Tibial artery (tissue), 4 donors: ENCODE measurements at regions not wholly inside any gene's neighbourhood (a gene's known extent, or its start where the extent isn't known, plus 50 kb on each side); places are given as distances from the start of the nearest gene placed in this dataset.

Experiments
- DNase-seq, 2 donors: peaks; one replicate each; pipeline ENCODE4 v3.0.0-alpha.2; 2019
- H3K27ac ChIP-seq, 2 donors: fragments of 200-600 bp; sonication (generic) in 1 of 2; 1 replicate in 1 of 2; 2 replicates in 1 of 2; pipeline ENCODE4 v1.5.1; 2018 to 2019; ENCODE audit warnings: mild to moderate bottlenecking in 1 of 2
- H3K27me3 ChIP-seq, 2 donors: fragments of 200-600 bp; sonication (generic) in 1 of 2; one replicate each; pipeline versions ENCODE4 v1.5.1 to v1.6.0; 2016 to 2019
- H3K36me3 ChIP-seq, 3 donors: fragments of 200-600 bp; sonication (generic) in 2 of 3; one replicate each; pipeline ENCODE4 v1.5.1; 2016 to 2019; ENCODE audit warnings: mild to moderate bottlenecking in 2 of 3
- H3K4me1 ChIP-seq, 4 donors: fragments of 200-600 bp; sonication (generic) in 2 of 4; 1 replicate in 3 of 4; 2 replicates in 1 of 4; pipeline ENCODE4 v1.5.1; 2016 to 2019
- H3K4me3 ChIP-seq, 2 donors: fragments of 200-600 bp; sonication (generic) in 1 of 2; 1 replicate in 1 of 2; 2 replicates in 1 of 2; pipeline ENCODE4 v1.5.1; 2018 to 2019; ENCODE audit warnings: mild to moderate bottlenecking in 2 of 2
- H3K9me3 ChIP-seq, 3 donors: fragments of 200-600 bp; sonication (generic) in 1 of 3; one replicate each; pipeline ENCODE4 v1.5.1; 2016 to 2019
- CTCF ChIP-seq, 2 experiments: fragments of 200-600 bp in 1 of 2; fragments of 450-650 bp in 1 of 2; IDR thresholded peaks; one replicate each; pipeline ENCODE4 v1.5.1; 2017 to 2019; ENCODE audit warnings: antibody characterized with exemption in 2 of 2, mild to moderate bottlenecking in 1 of 2, moderate library complexity in 1 of 2
- intact Hi-C: fragments of 100-400 bp; cut with DNase I; formaldehyde crosslinking; loops from one replicate; pipeline ENCODE4 v1.15.0; 2023; ENCODE audit warnings: low total_unique reads

GRCh38 chr10:118805146-118805545 is 50.4 kb upstream of the CACUL1 start:
- no peak for TF ChIP-seq CTCF (IDR thresholded peaks at IDR 0.05)
- Histone ChIP-seq H3K27me3 (no peaks in the 10 kb centered on the region), H3K27ac (no peak overlapping the region), H3K4me1 (no peaks in the 10 kb centered on the region), H3K4me3 (no peak overlapping the region), H3K9me3 (no peaks in the 10 kb centered on the region), H3K36me3 (no peaks in the 10 kb centered on the region)
- DNase-seq: peak in 1 of 2 donors; percentile 29
- intact Hi-C loops: no loop called here

- peaks cover 0 to 2% of the 10 kb centered on the region in 2 donors for H3K27me3 ChIP-seq
- no peaks in the 10 kb centered on the region for H3K4me1 ChIP-seq
- intact Hi-C loops: no loop called here
- no peaks in the 10 kb centered on the region for H3K36me3 ChIP-seq
- no peak for DNase-seq
- no peak overlapping the region for H3K4me3 ChIP-seq
- no peak overlapping the region for H3K27ac ChIP-seq
- TF ChIP-seq CTCF (IDR thresholded peaks at IDR 0.05): no peak
- H3K9me3 ChIP-seq: no peaks in the 10 kb centered on the region
Observed at GRCh38 chr10:118807512-118808305, 52.9 kb upstream of the CACUL1 start.

GRCh38 chr10:118808601-118809356 is 54.0 kb upstream of the CACUL1 start:
- no peak for TF ChIP-seq CTCF (IDR thresholded peaks at IDR 0.05)
- intact Hi-C loops: no loop called here

GRCh38 chr10:118809357-118810220 is 54.8 kb upstream of the CACUL1 start:
- Histone ChIP-seq H3K27ac (no peak overlapping the region), H3K36me3 (no peaks in the 10 kb centered on the region), H3K27me3 (peaks cover 0 to 13% of the 10 kb centered on the region in 2 donors), H3K4me1 (no peaks in the 10 kb centered on the region), H3K4me3 (no peak overlapping the region), H3K9me3 (no peaks in the 10 kb centered on the region)
- no peak for TF ChIP-seq CTCF (IDR thresholded peaks at IDR 0.05)
- intact Hi-C loops: no loop called here
- DNase-seq: no peak

More at GRCh38 chr10:118808601-118809356, 54.0 kb upstream of the CACUL1 start:
- no peak for DNase-seq
- H3K4me1 ChIP-seq: no peaks in the 10 kb centered on the region
- peaks cover 0 to 12% of the 10 kb centered on the region in 2 donors for H3K27me3 ChIP-seq
- no peak overlapping the region for H3K27ac ChIP-seq
- H3K9me3 ChIP-seq: no peaks in the 10 kb centered on the region
- no peak overlapping the region for H3K4me3 ChIP-seq
- no peaks in the 10 kb centered on the region for H3K36me3 ChIP-seq

GRCh38 chr10:118810796-118811505 is 56.2 kb upstream of the CACUL1 start:
- no peaks in the 10 kb centered on the region for H3K36me3 ChIP-seq
- H3K4me1 ChIP-seq: no peaks in the 10 kb centered on the region
- H3K27me3 ChIP-seq: peaks cover 0 to 13% of the 10 kb centered on the region in 2 donors
- H3K27ac ChIP-seq: no peak overlapping the region
- no peak for TF ChIP-seq CTCF (IDR thresholded peaks at IDR 0.05)
- H3K4me3 ChIP-seq: no peak overlapping the region
- intact Hi-C loops: no loop called here
- no peaks in the 10 kb centered on the region for H3K9me3 ChIP-seq
- DNase-seq: no peak
